Kidney (tissue), 13 donors: ENCODE measurements at regions not wholly inside any gene's neighbourhood (a gene's known extent, or its start where the extent isn't known, plus 50 kb on each side); places are given as distances from the start of the nearest gene placed in this dataset.

ENCODE experiments used
- DNase-seq, 5 donors: peaks; one replicate each; pipeline ENCODE4 v3.0.0-alpha.2; 2013 to 2020
- FAIRE-seq: peaks from 2 replicates; lab custom pipeline; 2012; peaks lifted over from hg19 to GRCh38; lab: Jason Lieb, UNC
- H3K27ac ChIP-seq, 2 donors: one replicate each; pipeline ENCODE4 v1.7.0; 2013; ENCODE audit warnings: low read depth in 2 of 2, low read length in 2 of 2, inconsistent platforms in 1 of 2
- H3K27me3 ChIP-seq: one replicate; pipeline ENCODE4 v1.7.1; 2013; ENCODE audit warnings: low read length, inconsistent platforms; ENCODE audit not compliant: control insufficient read depth, insufficient read depth
- H3K36me3 ChIP-seq, 3 donors: one replicate each; pipeline versions ENCODE4 v1.7.0 to v1.7.1; 2013; ENCODE audit warnings: low read length in 3 of 3, control low read depth in 1 of 3, inconsistent platforms in 1 of 3; ENCODE audit not compliant: insufficient read depth in 3 of 3, control insufficient read depth in 2 of 3
- H3K4me1 ChIP-seq, 3 donors: one replicate each; pipeline versions ENCODE4 v1.7.0 to v1.7.1; 2013; ENCODE audit warnings: low read length in 3 of 3, inconsistent platforms in 1 of 3, low read depth in 1 of 3; ENCODE audit not compliant: control insufficient read depth in 2 of 3, insufficient read depth in 2 of 3
- H3K4me3 ChIP-seq, 3 donors: one replicate each; pipeline versions ENCODE4 v1.7.0 to v1.8.1; 2013; ENCODE audit warnings: low read length in 3 of 3, control low read depth in 1 of 3, inconsistent platforms in 1 of 3
- H3K9ac ChIP-seq, 3 donors: one replicate each; pipeline versions ENCODE4 v1.7.0 to v1.7.1; 2013; ENCODE audit warnings: low read length in 3 of 3, control low read depth in 1 of 3, inconsistent platforms in 1 of 3
- H3K9me3 ChIP-seq, 3 donors: one replicate each; pipeline versions ENCODE4 v1.7.0 to v1.7.1; 2013; ENCODE audit warnings: low read length in 3 of 3, control low read depth in 1 of 3, inconsistent platforms in 1 of 3; ENCODE audit not compliant: control insufficient read depth in 2 of 3, insufficient read depth in 1 of 3
- CTCF ChIP-seq: IDR thresholded peaks from 3 replicates; pipeline ENCODE4 v1.5.1; 2012; ENCODE audit warnings: mild to moderate bottlenecking, moderate library complexity, borderline replicate concordance; ENCODE audit not compliant: insufficient read depth; ENCODE audit errors: extremely low read depth
- intact Hi-C: fragments of 100-400 bp; cut with DNase I; formaldehyde crosslinking; loops from one replicate; pipeline ENCODE4 v1.11.1; 2022
- donor health status: control.
- donor health status: control.
- donor health status: control.
- donor health status: control.
- donor health status: control.
- donor health status: DM: yes; HTN: yes; CAD: no.
- donor health status: Normal renal cell carcinoma (clear cell type).

- no peaks in the 10 kb centered on the region for H3K4me1 ChIP-seq
- DNase-seq (no peak), FAIRE-seq (no peak)
- no peak overlapping the region for H3K9ac ChIP-seq
- H3K36me3 ChIP-seq = no peaks in the 10 kb centered on the region
- no peak overlapping the region for H3K4me3 ChIP-seq
- no peak for TF ChIP-seq CTCF
- no peaks in the 10 kb centered on the region for H3K27me3 ChIP-seq
- no peaks in the 10 kb centered on the region for H3K9me3 ChIP-seq
- intact Hi-C loops = no loop called here
- H3K27ac ChIP-seq = no peak overlapping the region
These were observed 1043.9 kb upstream of the POU3F3 start for GRCh38 chr2:103809941-103810441.

- Histone ChIP-seq H3K9ac (no peak overlapping the region), H3K4me3 (no peak overlapping the region), H3K4me1 (no peaks in the 10 kb centered on the region), H3K27me3 (no peaks in the 10 kb centered on the region), H3K36me3 (no peaks in the 10 kb centered on the region), H3K27ac (no peak overlapping the region), H3K9me3 (no peaks in the 10 kb centered on the region)
- TF ChIP-seq CTCF = no peak
- intact Hi-C loops = no loop called here
- DNase-seq = no peak
- no peak for FAIRE-seq
These were observed 1043.0 kb upstream of the POU3F3 start for GRCh38 chr2:103810875-103811274.

- no peak for TF ChIP-seq CTCF
- no peak overlapping the region for H3K27ac ChIP-seq
- H3K9me3 ChIP-seq = no peaks in the 10 kb centered on the region
- intact Hi-C loops = no loop called here
- DNase-seq = no peak
- no peaks in the 10 kb centered on the region for H3K4me1 ChIP-seq
- no peak overlapping the region for H3K4me3 ChIP-seq
- H3K9ac ChIP-seq = no peak overlapping the region
- no peaks in the 10 kb centered on the region for H3K36me3 ChIP-seq
- no peak for FAIRE-seq
- no peaks in the 10 kb centered on the region for H3K27me3 ChIP-seq
These were observed 1039.9 kb upstream of the POU3F3 start for GRCh38 chr2:103814016-103814415.

GRCh38 chr2:103815731-103816130, 1038.2 kb upstream of the POU3F3 start:
- Histone ChIP-seq H3K4me3 (no peak overlapping the region), H3K27ac (no peak overlapping the region), H3K4me1 (no peaks in the 10 kb centered on the region), H3K9me3 (no peaks in the 10 kb centered on the region), H3K36me3 (no peaks in the 10 kb centered on the region), H3K27me3 (no peaks in the 10 kb centered on the region), H3K9ac (no peak overlapping the region)
- intact Hi-C loops = no loop called here
- no peak for DNase-seq
- TF ChIP-seq CTCF = no peak
- no peak for FAIRE-seq
